NCI-H226 (cell line): ENCODE measurements at regions not wholly inside any gene's neighbourhood (a gene's known extent, or its start where the extent isn't known, plus 50 kb on each side); places are given as distances from the start of the nearest gene placed in this dataset.

Experiments used
- DNase-seq: peaks from one replicate; pipeline ENCODE4 v3.0.0-alpha.2; 2015

- DNase-seq = no peak
Measured at GRCh38 chr2:207236156-207236935, 70.6 kb upstream of the KLF7 start.

DNA sequence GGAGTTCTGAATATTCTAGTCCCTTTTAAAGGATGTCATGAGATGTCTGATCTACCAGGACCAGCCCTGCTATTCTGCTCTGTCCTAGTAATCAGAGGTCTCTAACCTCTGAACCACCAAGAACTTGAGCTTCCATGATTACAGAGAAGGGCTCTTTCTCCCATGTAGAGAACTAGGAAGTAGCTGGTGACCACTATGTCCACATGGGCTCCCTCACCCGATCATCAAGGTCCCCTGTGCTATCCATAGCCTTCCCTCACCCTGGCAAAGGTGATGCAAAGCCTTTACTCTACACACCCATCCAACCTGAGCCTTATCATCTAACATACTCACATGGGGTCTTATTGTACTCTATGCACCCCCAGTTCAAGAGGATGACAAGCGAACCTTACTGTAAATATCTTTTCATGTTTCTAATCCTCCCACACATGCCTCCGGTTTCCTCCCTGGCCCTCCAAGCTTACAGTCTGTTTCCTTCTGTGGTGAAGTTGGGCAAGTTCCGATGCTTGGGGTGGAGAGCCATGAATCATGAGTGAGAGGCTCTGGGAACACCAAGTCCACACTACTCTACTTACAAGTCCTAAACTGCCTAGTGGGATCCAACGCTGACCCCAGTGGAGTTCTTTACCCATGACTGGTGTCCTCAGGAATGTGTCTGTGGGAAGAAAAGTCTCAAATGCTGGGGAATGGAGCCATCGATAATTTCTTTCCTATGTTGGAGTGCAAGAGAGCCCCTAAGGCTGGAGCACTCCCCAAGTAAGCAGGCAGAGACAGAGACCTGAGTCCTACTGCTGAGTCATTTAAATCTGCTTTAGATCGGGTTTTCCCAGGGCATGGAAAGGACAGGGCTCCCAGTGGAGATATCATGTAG lies 73.3 kb upstream of the KLF7 start:
- DNase-seq = peak; percentile 94

DNA sequence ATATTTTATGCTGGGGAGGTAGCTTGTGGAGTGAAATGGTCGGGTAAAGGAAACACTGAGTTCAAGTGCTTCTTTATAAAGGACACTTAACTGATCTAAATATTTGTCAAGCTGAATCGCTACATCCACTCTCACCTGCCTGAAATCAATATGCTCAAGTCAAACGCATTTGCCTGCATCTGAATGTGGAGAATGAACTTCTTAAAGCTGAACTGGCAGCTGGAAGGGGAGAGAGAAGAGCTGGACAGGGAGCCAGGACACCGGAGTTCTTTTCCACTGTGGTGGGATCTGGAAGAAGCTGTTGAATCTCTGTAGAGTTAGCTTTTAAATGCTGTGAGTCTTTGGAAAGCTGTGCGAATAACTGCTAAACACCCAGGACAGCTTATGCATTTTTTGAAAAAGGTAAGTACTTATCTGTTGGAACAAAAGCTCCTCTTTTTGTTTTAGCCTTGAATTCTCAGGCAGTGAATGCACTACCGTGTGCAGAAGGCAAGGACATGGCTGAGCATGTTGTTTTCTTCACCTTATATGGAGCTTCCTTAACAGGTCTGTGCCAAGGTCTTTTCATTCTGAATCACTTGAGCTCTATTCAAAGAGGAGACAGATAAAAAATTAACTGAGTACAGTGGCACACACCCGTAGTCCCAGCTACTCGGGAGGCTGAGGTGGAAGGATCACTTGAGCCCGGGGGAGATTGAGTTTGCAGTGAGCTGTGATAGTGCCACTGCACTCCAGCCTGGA lies 74.2 kb upstream of the KLF7 start:
- DNase-seq = peak; percentile 22

DNA sequence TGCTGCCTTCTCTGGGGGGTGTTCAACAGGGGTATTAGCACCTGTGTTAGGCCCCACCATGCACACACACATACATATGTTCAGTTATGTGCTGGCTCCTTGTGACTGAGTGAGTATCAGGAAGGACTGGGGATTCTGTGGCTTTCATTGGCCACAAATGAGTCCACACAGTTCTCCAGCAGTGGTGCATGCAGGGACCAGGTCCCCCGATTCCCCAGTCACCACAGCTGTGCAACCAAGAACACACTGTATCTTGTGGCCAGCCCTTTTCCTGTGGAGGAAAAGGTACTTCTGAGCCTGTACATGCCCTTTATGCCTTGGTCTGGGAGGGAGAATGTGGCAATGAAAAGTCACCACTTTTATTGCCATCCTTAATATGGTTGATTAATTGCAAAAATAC lies 74.9 kb upstream of the KLF7 start:
- no peak for DNase-seq

GRCh38 chr2:207241198-207241597 lies 75.5 kb upstream of the KLF7 start:
- DNase-seq = no peak

DNA sequence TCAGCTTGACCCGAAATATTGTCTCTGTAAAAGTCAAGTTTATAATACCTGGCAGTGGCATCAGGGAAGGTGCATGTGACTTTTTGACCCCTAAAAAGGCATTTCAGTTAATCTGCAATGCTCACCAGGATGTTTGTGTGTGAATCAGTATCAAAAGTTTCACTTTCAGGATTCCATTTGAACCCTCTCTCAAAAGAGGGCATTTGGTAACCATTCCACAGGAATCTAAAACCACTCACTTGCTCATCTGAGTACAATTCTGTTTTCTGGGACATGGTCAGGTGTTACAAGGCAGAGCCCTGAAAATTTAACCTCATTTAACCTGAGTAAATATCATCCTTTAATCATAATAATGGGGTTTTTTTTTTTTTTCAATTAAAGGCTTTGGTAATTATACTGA lies 77.9 kb upstream of the KLF7 start:
- DNase-seq = no peak

GRCh38 chr2:207244971-207245925 lies 79.5 kb upstream of the KLF7 start:
- DNase-seq = no peak

GRCh38 chr2:207248702-207249377 lies 83.1 kb upstream of the KLF7 start:
- peak; percentile 37 for DNase-seq

GRCh38 chr2:207251022-207251421 lies 85.3 kb upstream of the KLF7 start:
- DNase-seq = no peak

- DNase-seq = no peak
Measured at GRCh38 chr2:207251573-207252192, 85.9 kb upstream of the KLF7 start.

- no peak for DNase-seq
Measured at GRCh38 chr2:207252416-207252815, 86.7 kb upstream of the KLF7 start.

GRCh38 chr2:207252979-207253645 lies 87.4 kb upstream of the KLF7 start:
- DNase-seq = no peak

GRCh38 chr2:207253666-207254345 lies 88.1 kb upstream of the KLF7 start:
- peak; percentile 91 for DNase-seq

DNA sequence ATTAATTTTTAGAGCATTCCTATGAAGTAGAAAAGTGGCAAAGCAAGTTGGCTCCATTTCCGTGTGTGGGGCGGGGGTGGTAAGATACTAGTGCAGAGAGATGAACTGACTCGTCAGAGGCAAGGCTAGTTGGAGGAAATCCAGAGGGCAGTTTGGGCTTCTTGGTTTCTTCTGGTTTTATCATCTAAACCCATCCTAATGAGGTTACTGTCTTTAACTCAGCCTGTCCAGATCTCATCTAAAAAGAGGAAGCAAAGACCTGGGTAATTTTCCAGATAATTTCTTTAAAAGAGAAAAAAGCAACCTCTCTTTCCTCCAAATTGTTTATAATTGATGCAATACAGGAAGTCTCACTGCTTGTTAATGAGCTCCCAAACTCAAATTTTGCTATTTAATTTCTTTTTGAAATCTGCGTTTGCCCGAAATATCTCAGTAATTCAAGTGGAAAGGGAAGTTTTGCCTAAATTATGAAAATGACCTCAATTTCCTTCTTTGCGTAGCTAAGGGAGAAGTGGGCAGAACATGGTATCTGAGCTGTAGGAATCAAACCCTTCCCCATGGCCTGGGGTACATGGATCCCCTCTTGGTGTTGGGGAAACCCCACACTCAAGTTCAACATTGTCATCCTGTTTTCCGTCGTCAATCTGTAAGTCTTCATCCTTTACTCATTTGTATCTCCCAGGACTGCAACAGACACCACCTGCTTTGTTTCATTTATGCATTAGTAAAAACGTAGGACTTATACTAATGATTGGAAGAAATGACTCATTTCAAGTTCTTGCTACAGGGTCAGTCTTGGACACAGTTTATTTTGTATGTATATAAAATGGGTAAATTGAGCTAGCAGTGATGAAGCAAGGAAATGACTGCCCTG lies 89.1 kb upstream of the KLF7 start:
- peak; percentile 56 for DNase-seq

GRCh38 chr2:207255565-207256470 lies 90.1 kb upstream of the KLF7 start:
- DNase-seq = no peak

GRCh38 chr2:207256476-207257207 lies 90.9 kb upstream of the KLF7 start:
- no peak for DNase-seq
